Psoas muscle (tissue), 7 donors: ENCODE measurements at regions not wholly inside any gene's neighbourhood (a gene's known extent, or its start where the extent isn't known, plus 50 kb on each side); places are given as distances from the start of the nearest gene placed in this dataset.

Experiments
- ATAC-seq, 4 donors: fragments of 200-7000 bp; cut with Tn5 transposase; one replicate each; pipeline ENCODE4 v1.9.1; 2020; ENCODE audit warnings: moderate library complexity in 3 of 4, mild to moderate bottlenecking in 2 of 4
- DNase-seq, 2 donors: peaks; one replicate each; pipeline ENCODE4 v3.0.0-alpha.2; 2020
- H3K27ac ChIP-seq: fragments of 200-600 bp; one replicate; pipeline ENCODE4 v1.8.0; 2022
- H3K27me3 ChIP-seq, 3 donors: fragments of 200-600 bp in 1 of 3; one replicate each; pipeline versions ENCODE4 v1.6.1 to v1.8.0; 2013 to 2022; ENCODE audit warnings: low read length in 2 of 3, mild to moderate bottlenecking in 2 of 3, moderate library complexity in 1 of 3; ENCODE audit not compliant: insufficient read depth in 3 of 3
- H3K36me3 ChIP-seq, 2 donors: fragments of 200-600 bp in 1 of 2; one replicate each; pipeline versions ENCODE4 v1.6.1 to v1.8.0; 2013 to 2022; ENCODE audit warnings: low read depth in 1 of 2, mild to moderate bottlenecking in 1 of 2, moderate library complexity in 1 of 2; ENCODE audit not compliant: insufficient read depth in 1 of 2
- H3K4me1 ChIP-seq: fragments of 200-600 bp; one replicate; pipeline ENCODE4 v1.8.0; 2022
- H3K4me3 ChIP-seq: fragments of 200-600 bp; one replicate; pipeline ENCODE4 v1.8.0; 2022; ENCODE audit warnings: mild to moderate bottlenecking
- H3K9me3 ChIP-seq: fragments of 200-600 bp; one replicate; pipeline ENCODE4 v1.8.0; 2022
- WGBS, 3 donors: extraction: QIAGEN DNeasy Blood & Tissue Kit; methylation state at CpG; one replicate each; pipeline versions ENCODE4 v1.1.6 to v1.1.7; 2013; 5-methylcytosine and 5-hydroxymethylcytosine counted together
- intact Hi-C, 2 donors: fragments of 100-400 bp; cut with DNase I; formaldehyde crosslinking; loops; one replicate each; pipeline versions ENCODE4 v1.11.0 to v1.14.2; 2022
- TF ChIP-seq, protein P1 (sequence below): fragments of 200-600 bp; IDR thresholded peaks from one replicate; pipeline ENCODE4 v1.8.0; 2022; ENCODE audit warnings: antibody characterized with exemption
- donor health status: healthy with polysubstance abuse.
- donor health status: DM: no; HTN: no; CAD: no; lungs with moderate emphysema.
- donor health status: Bipolar disorder and iron deficiency.
- donor health status: healthy.
- donor health status: DM: yes; HTN: yes; CAD: no.
- donor health status: DM: no; HTN: no; CAD: no.
- donor health status: DM: yes; HTN: yes; CAD: no.

DNA sequence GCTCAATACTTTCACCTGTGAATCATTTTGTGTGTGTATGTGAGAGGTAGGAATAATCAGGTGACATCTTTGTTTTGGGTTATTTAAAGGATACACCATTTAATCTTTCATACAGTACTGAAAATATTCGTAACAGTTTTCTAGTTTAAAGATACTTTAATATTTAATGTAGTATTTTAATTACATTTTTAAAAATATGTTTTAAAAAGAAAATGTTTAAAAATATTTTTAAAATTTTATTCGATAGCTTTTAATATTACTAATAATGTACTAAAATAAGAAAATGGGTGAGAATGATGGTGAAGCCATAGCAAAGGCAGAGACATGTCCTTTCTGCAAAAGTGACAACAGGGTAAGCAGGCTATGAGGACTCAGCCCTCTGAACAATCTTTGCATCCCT lies 56.3 kb upstream of the MEF2C start:
- TF ChIP-seq, protein P1, sequence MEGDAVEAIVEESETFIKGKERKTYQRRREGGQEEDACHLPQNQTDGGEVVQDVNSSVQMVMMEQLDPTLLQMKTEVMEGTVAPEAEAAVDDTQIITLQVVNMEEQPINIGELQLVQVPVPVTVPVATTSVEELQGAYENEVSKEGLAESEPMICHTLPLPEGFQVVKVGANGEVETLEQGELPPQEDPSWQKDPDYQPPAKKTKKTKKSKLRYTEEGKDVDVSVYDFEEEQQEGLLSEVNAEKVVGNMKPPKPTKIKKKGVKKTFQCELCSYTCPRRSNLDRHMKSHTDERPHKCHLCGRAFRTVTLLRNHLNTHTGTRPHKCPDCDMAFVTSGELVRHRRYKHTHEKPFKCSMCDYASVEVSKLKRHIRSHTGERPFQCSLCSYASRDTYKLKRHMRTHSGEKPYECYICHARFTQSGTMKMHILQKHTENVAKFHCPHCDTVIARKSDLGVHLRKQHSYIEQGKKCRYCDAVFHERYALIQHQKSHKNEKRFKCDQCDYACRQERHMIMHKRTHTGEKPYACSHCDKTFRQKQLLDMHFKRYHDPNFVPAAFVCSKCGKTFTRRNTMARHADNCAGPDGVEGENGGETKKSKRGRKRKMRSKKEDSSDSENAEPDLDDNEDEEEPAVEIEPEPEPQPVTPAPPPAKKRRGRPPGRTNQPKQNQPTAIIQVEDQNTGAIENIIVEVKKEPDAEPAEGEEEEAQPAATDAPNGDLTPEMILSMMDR = no peak
- intact Hi-C loops = no loop called here
- ATAC-seq = peak in 1 of 4 donors; percentile 3
- 97 to 99% (median 98%) methylated on average over 2 of the region's 2 CpGs for WGBS, 3 donors
- DNase-seq = no peak
- H3K36me3 ChIP-seq = no peaks in the 10 kb centered on the region
- H3K9me3 ChIP-seq = no peaks in the 10 kb centered on the region
- no peak overlapping the region for H3K4me3 ChIP-seq
- H3K27ac ChIP-seq = peak overlapping the region; percentile 78
- H3K27me3 ChIP-seq = no peaks in the 10 kb centered on the region
- H3K4me1 ChIP-seq = peaks cover 27% of the 10 kb centered on the region

DNA sequence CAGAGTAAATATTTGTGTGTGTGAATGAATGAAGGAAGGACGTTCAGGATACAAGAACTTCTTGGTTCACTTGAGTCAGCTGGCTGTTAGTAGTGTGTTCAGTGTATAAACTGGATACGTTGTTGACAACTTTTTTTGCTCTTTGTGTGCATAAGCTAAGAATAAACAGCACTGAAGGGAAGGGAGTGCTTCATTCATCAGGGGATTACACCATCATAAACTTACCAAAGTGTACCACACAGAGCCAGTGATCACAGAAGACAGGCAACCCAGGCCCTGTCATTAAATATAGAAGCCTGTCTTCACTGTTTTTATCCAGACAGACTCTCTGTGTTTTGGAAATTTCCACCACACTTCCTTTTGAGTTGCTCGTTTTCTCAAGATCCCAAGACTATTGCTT lies 55.5 kb upstream of the MEF2C start:
- TF ChIP-seq, protein P1 = no peak
- WGBS, 3 donors = 22 to 43% (median 30%) methylated on average over 3 of the region's 3 CpGs
- Histone ChIP-seq H3K27ac (peak overlapping the region; percentile 78), H3K36me3 (no peaks in the 10 kb centered on the region), H3K4me3 (peak overlapping the region; percentile 40), H3K4me1 (peaks cover 27% of the 10 kb centered on the region), H3K9me3 (no peaks in the 10 kb centered on the region), H3K27me3 (no peaks in the 10 kb centered on the region)
- intact Hi-C loops = no loop called here
- ATAC-seq (peak; percentile 92 to 98 (median 95)), DNase-seq (no peak)

DNA sequence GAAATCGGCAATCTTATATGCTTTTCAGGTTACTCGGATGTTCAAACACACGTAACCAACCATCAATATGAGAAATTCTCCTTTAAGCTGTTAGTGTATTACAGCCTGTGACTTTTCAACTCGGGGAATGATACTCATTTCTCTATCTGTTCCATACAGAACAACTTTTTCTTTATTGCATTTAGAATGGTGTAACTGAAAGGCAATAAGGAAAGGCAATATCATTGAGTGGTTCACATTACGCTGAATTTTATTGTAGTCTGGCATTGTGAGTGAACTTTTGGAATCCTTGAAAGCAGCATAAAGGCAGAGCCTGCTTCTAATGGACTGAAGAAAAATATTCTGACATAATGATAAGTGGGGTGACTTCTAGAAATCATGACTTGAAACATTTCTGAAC lies 54.4 kb upstream of the MEF2C start:
- Histone ChIP-seq H3K36me3 (no peaks in the 10 kb centered on the region), H3K27ac (peak overlapping the region; percentile 78), H3K4me3 (no peak overlapping the region), H3K27me3 (no peaks in the 10 kb centered on the region), H3K9me3 (no peaks in the 10 kb centered on the region), H3K4me1 (peaks cover 27% of the 10 kb centered on the region)
- intact Hi-C loops = no loop called here
- WGBS, 3 donors = 76 to 91% (median 78%) methylated on average over 5 of the region's 5 CpGs
- DNase-seq (no peak), ATAC-seq (no peak)
- TF ChIP-seq, protein P1 = no peak

DNA sequence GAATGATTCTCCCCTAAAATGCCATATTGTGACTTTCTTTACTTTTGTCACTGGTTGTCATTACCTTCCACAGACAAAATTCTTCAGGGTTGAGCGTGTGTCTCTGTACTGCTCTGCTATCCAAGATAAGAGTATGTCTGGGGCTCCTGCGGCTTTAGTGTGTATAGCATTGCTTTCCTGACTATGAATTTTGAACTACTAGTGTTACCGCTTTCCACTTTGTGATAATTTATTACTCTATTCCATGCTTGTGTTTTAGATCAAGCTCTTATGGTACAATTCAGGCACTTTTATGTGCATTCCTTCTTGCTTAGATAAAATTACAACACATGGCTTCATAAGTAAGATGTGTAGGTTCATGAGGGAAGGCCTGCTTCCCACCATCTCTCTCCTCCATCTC lies 51.5 kb upstream of the MEF2C start:
- no peaks in the 10 kb centered on the region for H3K27me3 ChIP-seq
- H3K4me1 ChIP-seq = peaks cover 42% of the 10 kb centered on the region
- no peaks in the 10 kb centered on the region for H3K36me3 ChIP-seq
- DNase-seq = no peak
- no peaks in the 10 kb centered on the region for H3K9me3 ChIP-seq
- no peak overlapping the region for H3K27ac ChIP-seq
- no peak overlapping the region for H3K4me3 ChIP-seq
- ATAC-seq = no peak
- intact Hi-C loops = no loop called here
- TF ChIP-seq, protein P1 = no peak
- 87 to 94% (median 90%) methylated on average over 3 of the region's 3 CpGs for WGBS, 3 donors
